ENCODE measurements at regions not wholly inside any gene's neighbourhood (a gene's known extent, or its start where the extent isn't known, plus 50 kb on each side); places are given as distances from the start of the nearest gene placed in this dataset.

- intact Hi-C loops (cut with DNase I; ENCODE audit: low total_unique reads) (no loop called here), in situ Hi-C loops (cut with MboI; ENCODE audit: low pct_ligation_motif_present in 1 of 4, low pct_unique_long_range_greater_than_20kb in 1 of 4, low sequenced_read_pairs in 3 of 4) (no loop called here)
- H3K36me3 ChIP-seq = no peaks in the 10 kb centered on the region
- TF ChIP-seq POLR2A (IDR thresholded peaks at IDR 0.05) = no peak
- TF ChIP-seq EP300 (IDR thresholded peaks at IDR 0.05; ENCODE audit: low read depth) = no peak
- no peak for TF ChIP-seq CTCF (IDR thresholded peaks at IDR 0.05)
- TF ChIP-seq POLR2AphosphoS5 (IDR thresholded peaks at IDR 0.05) = no peak
- peaks cover 0 to 3% (median 0%) of the 10 kb centered on the region in 4 donors for H3K4me1 ChIP-seq
- 54 to 61% methylated on average over 3 of the region's 3 CpGs for whole genome bisulfite sequencing, 2 donors (ENCODE audit: low coverage in 1 of 2)
- no peak overlapping the region for H3K4me3 ChIP-seq
- no peak for DNase-seq
- H3K27ac ChIP-seq = no peak overlapping the region
- no peaks in the 10 kb centered on the region for H3K9me3 ChIP-seq
- H3K27me3 ChIP-seq = no peaks in the 10 kb centered on the region
Observed at GRCh38 chr5:67451640-67452279, 255.2 kb upstream of the CD180 start.

GRCh38 chr5:67447732-67448131 lies 251.1 kb upstream of the CD180 start:
- no peaks in the 10 kb centered on the region for H3K9me3 ChIP-seq
- H3K4me1 ChIP-seq = peaks cover 0 to 3% (median 0%) of the 10 kb centered on the region in 4 donors
- H3K36me3 ChIP-seq = no peaks in the 10 kb centered on the region
- TF ChIP-seq EP300 (IDR thresholded peaks at IDR 0.05; ENCODE audit: low read depth) (no peak), CTCF (IDR thresholded peaks at IDR 0.05) (no peak), POLR2AphosphoS5 (IDR thresholded peaks at IDR 0.05) (no peak), POLR2A (IDR thresholded peaks at IDR 0.05) (no peak)
- no peak overlapping the region for H3K4me3 ChIP-seq
- intact Hi-C loops (cut with DNase I; ENCODE audit: low total_unique reads) = no loop called here
- in situ Hi-C loops (cut with MboI; ENCODE audit: low pct_ligation_motif_present in 1 of 4, low pct_unique_long_range_greater_than_20kb in 1 of 4, low sequenced_read_pairs in 3 of 4) = no loop called here
- H3K27ac ChIP-seq = no peak overlapping the region
- H3K27me3 ChIP-seq = no peaks in the 10 kb centered on the region
- no peak for DNase-seq

- Histone ChIP-seq H3K9me3 (no peaks in the 10 kb centered on the region), H3K27ac (no peak overlapping the region), H3K4me3 (no peak overlapping the region), H3K27me3 (no peaks in the 10 kb centered on the region), H3K36me3 (no peaks in the 10 kb centered on the region), H3K4me1 (no peaks in the 10 kb centered on the region)
- intact Hi-C loops (cut with DNase I; ENCODE audit: low total_unique reads) (no loop called here), in situ Hi-C loops (cut with MboI; ENCODE audit: low pct_ligation_motif_present in 1 of 4, low pct_unique_long_range_greater_than_20kb in 1 of 4, low sequenced_read_pairs in 3 of 4) (no loop called here)
- no peak for TF ChIP-seq POLR2AphosphoS5 (IDR thresholded peaks at IDR 0.05)
- TF ChIP-seq POLR2A (IDR thresholded peaks at IDR 0.05) = no peak
- TF ChIP-seq CTCF (IDR thresholded peaks at IDR 0.05) = no peak
- no peak for TF ChIP-seq EP300 (IDR thresholded peaks at IDR 0.05; ENCODE audit: low read depth)
- DNase-seq = no peak
- WGBS, 2 donors (ENCODE audit: low coverage in 1 of 2) = 62 to 78% methylated on average over 4 to 6 of the region's 6 CpGs
Observed at GRCh38 chr5:67437905-67438845, 241.6 kb upstream of the CD180 start.

GRCh38 chr5:67435032-67435431 lies 238.4 kb upstream of the CD180 start:
- H3K27ac ChIP-seq = no peak overlapping the region
- no peak for DNase-seq
- 71 to 81% methylated on average over 2 of the region's 2 CpGs for WGBS, 2 donors (ENCODE audit: low coverage in 1 of 2)
- H3K4me1 ChIP-seq = no peaks in the 10 kb centered on the region
- TF ChIP-seq POLR2A (IDR thresholded peaks at IDR 0.05) (no peak), EP300 (IDR thresholded peaks at IDR 0.05; ENCODE audit: low read depth) (no peak), CTCF (IDR thresholded peaks at IDR 0.05) (no peak), POLR2AphosphoS5 (IDR thresholded peaks at IDR 0.05) (no peak)
- no peak overlapping the region for H3K4me3 ChIP-seq
- H3K36me3 ChIP-seq = no peaks in the 10 kb centered on the region
- H3K9me3 ChIP-seq = no peaks in the 10 kb centered on the region
- no peaks in the 10 kb centered on the region for H3K27me3 ChIP-seq
- in situ Hi-C loops (cut with MboI; ENCODE audit: low pct_ligation_motif_present in 1 of 4, low pct_unique_long_range_greater_than_20kb in 1 of 4, low sequenced_read_pairs in 3 of 4) = no loop called here
- intact Hi-C loops (cut with DNase I; ENCODE audit: low total_unique reads) = no loop called here
